Vagina (tissue), 2 donors: ENCODE measurements at regions not wholly inside any gene's neighbourhood (a gene's known extent, or its start where the extent isn't known, plus 50 kb on each side); places are given as distances from the start of the nearest gene placed in this dataset.

Experiments
- CTCF ChIP-seq, 3 experiments: fragments of 450-650 bp in 2 of 3; fragments of 200-600 bp in 1 of 3; sonication (generic) in 1 of 3; IDR thresholded peaks; one replicate each; pipeline ENCODE4 v1.5.1; 2017 to 2019; ENCODE audit warnings: antibody characterized with exemption in 3 of 3, mild to moderate bottlenecking in 2 of 3, moderate library complexity in 2 of 3
- POLR2A ChIP-seq, 2 donors: fragments of 450-650 bp; IDR thresholded peaks; one replicate each; pipeline ENCODE4 v1.6.1; 2017; ENCODE audit warnings: antibody characterized with exemption in 2 of 2, mild to moderate bottlenecking in 2 of 2, moderate library complexity in 2 of 2
- POLR2AphosphoS5 ChIP-seq, 2 donors: sonication (generic); formaldehyde crosslinking; IDR thresholded peaks; one replicate each; pipeline ENCODE4 v1.9.0; 2017; ENCODE audit warnings: antibody characterized with exemption in 2 of 2, mild to moderate bottlenecking in 2 of 2, low read depth in 1 of 2; ENCODE audit not compliant: insufficient read depth in 1 of 2

- TF ChIP-seq POLR2A (IDR thresholded peaks at IDR 0.05) (no peak), CTCF (IDR thresholded peaks at IDR 0.05) (no peak), POLR2AphosphoS5 (IDR thresholded peaks at IDR 0.05; ENCODE audit: insufficient read depth in 1 of 2, low read depth in 1 of 2) (no peak)
Observed at GRCh38 chr10:43904844-43905243, 256.2 kb upstream of the ZNF32 start.
